Esophagus squamous epithelium (tissue), 4 donors: ENCODE measurements at regions not wholly inside any gene's neighbourhood (a gene's known extent, or its start where the extent isn't known, plus 50 kb on each side); places are given as distances from the start of the nearest gene placed in this dataset.

Source experiments
- POLR2A ChIP-seq, 4 donors: fragments of 450-650 bp; IDR thresholded peaks; one replicate each; pipeline ENCODE4 v1.6.1; 2017; ENCODE audit warnings: antibody characterized with exemption in 4 of 4, mild to moderate bottlenecking in 4 of 4, moderate library complexity in 3 of 4
- TF ChIP-seq, protein P1 (sequence below), 6 experiments: fragments of 450-650 bp in 4 of 6; fragments of 200-600 bp in 2 of 6; sonication (generic) in 2 of 6; IDR thresholded peaks; one replicate each; pipeline ENCODE4 v1.5.1; 2016 to 2019; ENCODE audit warnings: antibody characterized with exemption in 6 of 6, mild to moderate bottlenecking in 4 of 6, moderate library complexity in 4 of 6

DNA sequence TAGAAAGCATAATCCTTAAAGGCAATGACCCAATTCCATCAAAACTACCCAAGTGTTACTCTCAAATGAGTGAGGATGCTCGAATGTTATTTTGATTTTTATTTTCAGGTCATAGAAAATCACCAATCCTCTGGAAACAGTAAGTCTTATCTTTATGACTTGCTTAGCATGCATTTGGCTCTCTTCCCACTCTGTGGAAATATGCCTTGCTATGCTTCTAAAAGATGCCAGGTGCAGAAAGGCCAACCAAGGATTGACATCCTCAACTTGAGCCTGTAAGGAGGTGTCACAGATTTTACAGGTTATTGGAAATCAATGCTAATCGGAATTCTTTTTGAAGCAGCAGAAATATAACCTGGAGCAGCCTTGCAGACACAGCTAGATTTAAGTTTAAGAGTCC lies 543.9 kb upstream of the LINC00305 start:
- TF ChIP-seq, protein P1, sequence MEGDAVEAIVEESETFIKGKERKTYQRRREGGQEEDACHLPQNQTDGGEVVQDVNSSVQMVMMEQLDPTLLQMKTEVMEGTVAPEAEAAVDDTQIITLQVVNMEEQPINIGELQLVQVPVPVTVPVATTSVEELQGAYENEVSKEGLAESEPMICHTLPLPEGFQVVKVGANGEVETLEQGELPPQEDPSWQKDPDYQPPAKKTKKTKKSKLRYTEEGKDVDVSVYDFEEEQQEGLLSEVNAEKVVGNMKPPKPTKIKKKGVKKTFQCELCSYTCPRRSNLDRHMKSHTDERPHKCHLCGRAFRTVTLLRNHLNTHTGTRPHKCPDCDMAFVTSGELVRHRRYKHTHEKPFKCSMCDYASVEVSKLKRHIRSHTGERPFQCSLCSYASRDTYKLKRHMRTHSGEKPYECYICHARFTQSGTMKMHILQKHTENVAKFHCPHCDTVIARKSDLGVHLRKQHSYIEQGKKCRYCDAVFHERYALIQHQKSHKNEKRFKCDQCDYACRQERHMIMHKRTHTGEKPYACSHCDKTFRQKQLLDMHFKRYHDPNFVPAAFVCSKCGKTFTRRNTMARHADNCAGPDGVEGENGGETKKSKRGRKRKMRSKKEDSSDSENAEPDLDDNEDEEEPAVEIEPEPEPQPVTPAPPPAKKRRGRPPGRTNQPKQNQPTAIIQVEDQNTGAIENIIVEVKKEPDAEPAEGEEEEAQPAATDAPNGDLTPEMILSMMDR (IDR thresholded peaks at IDR 0.05): no peak
- TF ChIP-seq POLR2A (IDR thresholded peaks at IDR 0.05): no peak
